ENCODE measurements at regions not wholly inside any gene's neighbourhood (a gene's known extent, or its start where the extent isn't known, plus 50 kb on each side); places are given as distances from the start of the nearest gene placed in this dataset.

DNA sequence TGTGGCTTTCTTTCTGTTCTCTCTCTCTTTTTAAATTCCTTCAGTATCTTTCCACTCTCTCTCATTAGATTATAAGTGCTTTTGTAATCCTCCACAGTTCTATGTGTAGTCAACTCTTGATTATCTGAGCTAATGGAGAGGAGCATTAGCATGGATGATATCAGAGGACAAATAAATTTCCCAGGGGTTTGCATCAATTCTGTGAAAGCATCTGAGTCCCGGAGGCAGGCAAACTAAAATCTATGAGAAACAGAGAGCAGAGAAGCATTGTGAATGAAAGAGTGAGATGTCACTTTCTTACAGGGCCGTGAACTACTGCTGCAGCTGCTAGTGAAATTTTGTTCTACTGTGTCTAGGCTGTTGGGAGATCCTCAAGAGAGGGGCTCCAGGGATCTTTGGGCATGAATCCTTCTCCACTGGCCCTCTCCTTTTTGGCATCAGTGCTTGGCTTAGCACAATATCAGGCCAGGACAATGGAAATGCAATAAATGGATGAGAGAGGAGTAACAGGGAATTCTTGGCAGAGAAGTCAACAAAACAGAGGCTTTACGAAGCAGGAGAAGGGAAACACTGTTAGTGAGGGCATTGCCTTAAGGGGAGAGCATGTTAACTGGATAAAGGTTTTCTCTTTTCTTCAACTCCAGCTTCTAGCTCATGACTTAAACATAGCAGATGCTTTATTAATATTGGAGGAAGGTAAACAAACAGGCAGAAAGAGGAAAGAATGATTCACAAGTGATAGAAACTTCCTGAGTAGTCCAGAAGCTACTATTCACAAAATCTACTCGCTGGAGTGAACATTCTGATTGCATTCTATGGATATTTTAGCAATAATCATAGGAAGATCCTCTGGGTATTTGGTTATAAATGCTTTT lies 847.0 kb upstream of the MAP3K7 start:
- DNase-seq, result no peak

DNA sequence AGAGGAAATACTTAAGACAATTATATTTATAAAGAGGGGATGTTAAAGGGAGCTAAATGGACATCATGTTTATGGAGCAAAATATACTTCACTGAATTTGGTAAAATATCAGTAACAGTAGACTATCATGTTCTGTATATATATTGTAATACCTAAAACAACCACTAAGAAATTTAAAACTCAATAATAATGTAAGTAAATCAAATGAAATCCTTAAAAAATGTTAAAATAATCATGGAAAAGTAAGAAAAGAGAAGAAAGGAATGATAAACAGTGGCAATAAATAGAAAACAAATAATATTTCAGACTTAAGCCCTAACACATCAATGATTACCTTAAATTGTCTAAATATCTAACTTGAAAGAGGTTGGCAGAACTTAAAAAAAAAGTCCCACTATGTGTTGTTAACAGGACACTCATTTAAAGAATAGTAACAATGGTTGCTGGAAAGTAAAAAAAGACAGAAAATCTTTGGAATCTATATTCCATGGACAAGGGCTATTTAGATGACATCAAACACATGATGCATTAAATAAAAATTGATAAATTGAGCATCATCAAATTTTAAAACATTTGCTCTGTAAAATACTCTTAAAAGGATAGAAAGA lies 842.2 kb upstream of the MAP3K7 start:
- no peak for DNase-seq

DNA sequence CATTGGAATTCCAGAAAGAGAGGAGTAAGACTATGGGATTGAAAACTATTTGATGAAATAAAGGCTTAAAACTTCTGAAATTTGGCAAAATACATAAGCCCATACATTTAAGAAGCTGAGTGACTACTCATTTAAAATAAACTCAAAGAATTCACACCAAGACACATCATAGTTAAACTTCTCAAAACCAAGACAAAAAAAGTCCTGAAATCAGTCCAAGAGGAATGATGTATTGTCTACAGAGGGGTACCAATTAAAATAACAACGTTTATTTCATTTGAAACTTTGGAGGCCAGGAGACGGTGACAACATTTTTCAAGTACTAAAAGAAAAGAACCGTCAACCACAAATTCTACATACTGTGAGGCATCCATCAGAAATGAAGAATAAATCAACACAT lies 841.4 kb upstream of the MAP3K7 start:
- no peak for DNase-seq

DNA sequence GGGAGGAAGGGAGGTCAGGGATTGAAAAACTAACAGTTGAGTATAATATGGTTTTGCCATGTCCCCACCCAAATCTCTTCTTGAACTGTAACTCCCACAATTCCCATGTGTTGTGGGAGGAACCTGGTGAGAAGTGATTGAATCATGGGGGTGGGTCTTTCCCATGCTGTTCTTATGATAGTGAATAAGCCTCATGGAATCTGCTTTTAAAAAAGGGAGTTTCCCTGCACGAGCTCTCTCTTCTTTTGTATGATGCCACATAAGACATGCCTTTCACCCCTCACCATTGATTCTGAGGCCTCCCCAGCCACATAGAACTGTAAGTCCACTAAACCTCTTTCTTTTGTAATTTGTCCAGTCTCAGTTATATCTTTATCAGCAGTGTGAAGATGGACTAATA lies 833.4 kb upstream of the MAP3K7 start:
- DNase-seq, result no peak

DNA sequence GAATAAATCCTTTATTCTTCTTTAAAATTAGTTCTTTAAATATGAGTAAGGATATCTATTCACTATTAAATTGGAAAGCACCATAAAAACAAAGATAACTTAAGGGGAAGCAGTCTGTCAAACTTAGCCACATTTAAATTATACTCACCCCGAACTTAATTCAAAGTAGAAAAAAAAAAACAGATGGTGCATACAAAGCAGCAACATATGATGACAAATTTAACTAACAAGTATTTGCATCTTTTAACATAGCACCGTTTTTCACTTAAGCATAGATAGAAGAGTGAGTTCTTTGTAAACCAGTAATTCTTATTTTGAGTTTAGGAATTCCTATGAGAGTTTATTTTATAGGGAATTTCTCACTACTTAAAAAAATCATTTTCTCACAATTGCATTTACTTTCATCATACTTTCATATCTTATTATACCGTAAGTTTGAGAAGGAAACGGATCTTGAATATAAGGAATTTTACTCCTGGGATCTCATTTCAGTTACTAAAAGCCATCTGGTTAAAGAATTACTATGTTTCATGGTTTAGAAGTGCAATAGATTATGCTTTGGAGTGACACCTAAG lies 828.2 kb upstream of the MAP3K7 start:
- no peak for DNase-seq

DNA sequence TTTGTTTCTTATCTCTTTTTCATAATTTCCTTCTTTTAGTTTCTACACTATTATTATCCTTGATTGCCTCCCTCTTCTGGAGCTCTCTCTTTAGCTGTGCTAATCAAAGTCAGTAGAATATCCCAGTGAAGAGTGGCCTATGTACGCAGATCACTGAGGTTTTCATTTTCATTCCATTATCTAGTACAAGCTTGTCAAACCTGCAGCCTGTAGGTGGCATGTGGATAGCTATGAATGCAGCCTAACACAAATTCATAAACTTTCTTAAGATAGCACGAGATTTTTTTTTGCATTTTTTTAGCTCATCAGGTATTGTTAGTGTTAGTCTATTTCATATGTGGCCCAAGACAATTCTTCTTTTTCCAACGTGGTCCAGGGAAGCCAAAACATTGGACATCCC lies 825.7 kb upstream of the MAP3K7 start:
- DNase-seq, result no peak

DNA sequence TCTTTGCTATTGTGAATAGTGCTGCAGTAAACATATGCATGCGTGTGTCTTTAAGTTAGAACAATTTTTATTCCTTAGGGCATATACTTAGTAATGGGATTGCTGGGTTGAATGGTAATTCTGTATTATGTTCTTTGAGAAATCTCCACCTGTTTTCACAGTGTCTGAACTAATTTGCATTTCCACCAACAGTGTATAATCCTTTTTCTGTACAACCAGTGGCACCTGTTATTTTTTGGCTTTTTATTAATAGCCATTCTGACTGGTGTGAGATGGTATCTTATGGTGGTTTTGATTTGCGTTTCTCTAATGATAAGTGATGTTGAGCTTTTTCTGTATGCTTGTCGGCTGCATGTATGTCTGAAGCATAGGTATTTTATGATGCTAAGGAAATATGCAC lies 820.8 kb upstream of the MAP3K7 start:
- no peak for DNase-seq

DNA sequence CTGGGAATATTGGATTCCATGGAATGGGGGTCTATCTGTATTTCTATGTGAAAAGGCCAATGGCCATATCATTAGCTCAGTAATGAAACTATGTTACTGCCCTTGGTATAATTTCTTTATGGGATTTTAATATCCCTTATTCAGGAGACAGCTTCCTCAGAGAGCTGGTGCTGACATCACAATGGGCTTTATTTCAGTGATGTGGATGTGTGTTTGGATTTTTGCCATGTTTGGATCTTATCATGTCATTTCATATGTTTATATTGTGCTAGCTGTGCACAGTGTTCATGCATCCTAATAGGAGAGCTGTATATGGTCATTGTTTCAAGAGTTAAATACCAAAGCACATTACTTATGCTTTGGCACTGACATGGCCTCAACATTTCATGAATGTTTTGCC lies 806.1 kb upstream of the MAP3K7 start:
- DNase-seq, result no peak

DNA sequence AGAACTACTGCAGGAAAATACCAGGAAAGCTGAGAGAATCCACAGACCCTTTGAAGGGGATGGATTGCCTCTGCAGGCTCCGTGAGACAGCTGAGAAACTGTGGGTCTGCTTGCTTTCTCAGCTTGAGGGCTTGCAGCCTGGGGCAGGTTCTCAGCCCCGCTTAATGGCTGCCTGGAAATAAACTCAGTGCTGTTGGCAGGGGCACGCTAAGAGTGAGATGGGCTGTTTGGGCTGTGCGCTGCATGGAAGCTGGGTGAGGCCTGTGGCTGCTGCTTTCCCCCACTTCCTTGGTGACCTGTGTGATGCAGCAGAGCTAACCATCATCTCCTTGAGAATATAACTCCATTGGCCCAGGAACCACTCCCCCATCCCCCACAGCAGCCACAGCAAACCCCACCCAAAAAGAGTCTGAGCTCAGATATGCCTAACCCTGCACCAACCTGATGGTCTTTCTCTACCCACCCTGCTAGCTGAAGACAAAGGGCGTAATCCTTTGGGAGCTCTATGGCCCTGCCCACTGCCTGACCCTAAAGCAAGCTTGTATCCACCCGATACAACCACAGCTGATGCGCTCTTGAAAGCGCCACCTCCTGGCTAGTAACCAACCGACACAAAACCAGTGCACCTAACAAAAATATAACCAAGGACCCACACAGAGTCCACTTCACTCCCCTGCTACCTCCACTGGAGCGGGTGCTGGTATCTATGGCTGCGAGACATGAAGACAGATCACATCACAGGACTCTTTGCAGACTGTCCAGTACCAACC lies 800.6 kb upstream of the MAP3K7 start:
- DNase-seq, result no peak

DNA sequence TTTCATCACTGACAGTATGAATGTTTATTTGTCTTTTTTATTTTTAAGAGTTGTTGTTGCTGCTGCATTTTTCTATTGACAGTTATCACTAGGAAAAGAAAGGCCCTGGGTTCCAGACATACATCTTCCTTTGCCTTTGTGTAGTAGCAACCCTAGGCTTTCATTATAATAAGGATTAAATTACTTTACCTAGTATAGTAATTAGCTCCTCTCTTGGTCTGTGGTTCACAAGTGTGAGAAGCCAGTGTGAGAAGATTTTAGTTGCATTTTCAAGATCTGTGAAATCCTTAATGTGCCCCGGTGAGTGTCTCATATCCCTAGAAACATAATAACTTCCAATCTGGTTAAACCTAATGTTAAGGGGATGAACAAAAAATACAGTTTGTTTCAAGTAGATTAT lies 799.3 kb upstream of the MAP3K7 start:
- DNase-seq, result no peak

DNA sequence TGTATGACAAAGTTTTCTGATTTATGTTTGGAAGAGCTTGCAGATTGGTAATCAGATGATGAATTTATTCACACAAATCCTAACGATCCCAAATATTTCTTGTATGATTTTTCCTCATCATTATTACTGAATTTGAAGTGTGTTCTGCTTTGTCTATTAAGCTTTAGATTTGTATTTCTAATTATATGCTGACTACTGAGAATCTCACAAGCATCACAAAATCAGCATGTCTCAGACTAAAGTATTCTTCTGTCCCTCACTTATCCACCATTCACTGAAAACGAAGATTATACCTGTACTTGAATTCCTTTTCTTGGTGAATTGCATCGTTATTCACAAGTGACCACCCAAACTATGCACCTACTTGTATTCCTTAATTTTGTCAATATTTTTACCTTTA lies 796.3 kb upstream of the MAP3K7 start:
- no peak for DNase-seq

DNA sequence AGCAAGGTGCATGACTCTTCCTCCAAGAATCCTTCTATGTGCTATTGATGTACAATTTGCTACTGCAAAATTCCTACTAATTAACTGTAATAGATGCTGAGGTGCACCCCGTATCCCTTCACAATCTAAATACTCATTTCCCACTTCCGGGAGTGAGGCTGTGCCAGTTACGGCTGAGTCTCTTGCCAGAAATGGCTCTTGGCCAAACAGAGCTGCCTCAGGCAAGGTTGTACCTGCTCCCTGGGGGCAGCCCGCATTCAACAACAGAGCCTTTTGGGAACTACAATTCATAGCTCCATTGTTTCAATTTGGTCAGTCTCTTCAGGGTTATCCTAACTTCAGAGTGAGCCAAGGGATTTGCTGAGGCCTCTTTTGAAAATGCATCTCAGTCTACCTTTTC lies 789.8 kb upstream of the MAP3K7 start:
- DNase-seq, result no peak

DNA sequence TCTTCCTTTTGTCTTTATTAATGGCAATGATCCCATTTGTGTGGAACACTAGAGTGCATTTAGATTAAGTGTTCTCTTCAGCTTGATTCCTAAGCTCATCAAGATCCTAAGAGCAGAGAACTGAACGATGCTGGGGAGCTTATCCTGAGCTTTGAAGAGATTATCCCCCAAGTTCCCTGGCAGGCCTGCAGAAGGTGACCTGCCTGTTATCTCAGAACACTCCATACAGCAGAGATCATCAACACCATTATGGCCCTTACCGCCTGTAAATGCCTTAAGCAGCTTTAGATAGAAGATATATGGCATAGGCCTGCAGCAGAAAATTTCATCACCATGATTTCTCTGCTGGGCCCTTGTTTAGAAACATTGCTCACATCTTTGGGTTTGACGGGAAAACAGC lies 779.9 kb upstream of the MAP3K7 start:
- DNase-seq, result no peak

DNA sequence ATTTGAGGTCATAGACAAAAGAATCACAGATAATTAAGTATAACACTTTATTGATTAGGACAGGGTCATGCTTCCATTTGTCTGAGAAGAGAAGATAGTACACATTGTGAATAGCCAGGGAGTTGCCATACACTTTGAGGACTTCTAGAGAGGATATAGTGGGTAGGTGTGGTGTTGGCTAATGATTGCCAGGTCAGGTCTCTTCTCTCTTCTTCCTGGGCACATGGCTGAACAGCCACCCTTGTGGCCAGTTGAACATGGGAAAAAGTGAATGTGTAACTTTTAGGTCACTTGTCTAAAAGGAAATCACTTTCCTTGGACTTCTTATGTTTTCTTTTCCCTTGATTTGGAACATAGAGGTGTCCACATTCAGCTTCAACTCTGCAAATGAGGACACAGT lies 772.1 kb upstream of the MAP3K7 start:
- no peak for DNase-seq

DNA sequence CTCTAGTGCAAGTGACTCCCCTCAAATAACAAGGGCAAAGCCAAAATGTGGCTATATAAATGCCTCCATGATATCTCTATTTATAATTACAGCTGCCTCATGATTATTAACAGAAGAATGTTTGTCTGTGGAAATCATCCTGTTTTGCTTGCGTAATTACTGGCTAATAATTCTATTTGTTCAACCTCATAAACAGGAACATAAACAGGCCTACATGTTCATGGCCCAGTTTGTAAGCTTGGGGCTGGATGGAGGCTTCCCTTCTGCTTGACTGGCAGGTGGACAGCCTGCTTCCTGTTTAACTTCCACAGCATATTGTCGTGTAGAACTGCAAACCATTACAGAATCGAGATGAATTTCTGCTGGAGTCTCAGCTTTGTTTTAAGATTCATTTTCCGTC lies 766.0 kb upstream of the MAP3K7 start:
- no peak for DNase-seq

DNA sequence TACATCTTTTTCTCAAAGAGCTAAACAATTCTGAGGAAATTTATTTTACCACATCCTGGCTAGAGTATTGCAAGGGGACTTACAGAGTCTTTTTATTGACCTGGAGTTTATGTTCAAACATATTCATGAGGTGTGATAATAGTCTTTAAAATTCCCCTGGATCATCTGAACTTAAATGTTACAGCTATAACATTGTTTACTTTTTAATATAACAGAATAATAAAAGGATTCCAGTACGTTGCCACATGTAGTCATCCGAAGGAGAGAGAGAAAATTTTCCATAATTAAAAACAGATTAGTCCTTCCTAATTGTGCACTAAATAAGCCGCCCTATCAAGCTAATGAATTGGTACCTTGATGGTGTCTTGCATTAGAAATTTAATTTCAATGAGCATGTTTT lies 765.4 kb upstream of the MAP3K7 start:
- DNase-seq, result no peak

DNA sequence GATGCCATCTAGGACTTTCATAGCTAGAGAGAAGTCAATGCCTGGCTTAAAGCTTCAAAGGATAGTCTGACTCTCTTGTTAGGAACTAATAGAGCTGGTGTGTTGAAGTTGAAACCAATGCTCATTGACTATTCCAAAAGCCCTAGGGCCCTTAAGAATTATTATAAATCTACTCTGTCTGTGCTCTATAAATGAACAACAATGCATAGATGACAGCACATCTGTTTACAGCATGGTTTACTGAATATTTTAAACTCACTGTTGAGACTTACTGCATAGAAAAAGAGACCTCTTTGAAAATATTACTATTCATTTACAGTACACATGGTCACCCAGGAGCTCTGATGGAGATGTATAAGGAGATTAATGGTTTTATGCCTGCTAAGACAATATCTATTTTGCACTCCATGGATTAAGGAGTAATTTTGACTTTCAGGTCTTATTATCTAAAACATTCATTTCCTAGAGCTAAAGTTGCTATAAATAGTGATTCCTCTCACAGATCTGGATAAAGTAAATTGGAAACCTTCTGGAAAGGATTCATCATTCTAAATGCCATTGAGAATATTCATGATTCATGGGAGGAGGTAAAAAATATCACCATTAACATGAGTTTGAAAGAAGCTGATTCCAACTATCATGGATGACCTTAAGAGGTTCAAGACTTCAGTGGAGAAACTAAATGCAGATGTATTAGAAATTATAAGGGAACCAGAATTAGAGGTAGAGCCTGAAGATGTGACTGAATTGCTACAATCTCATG lies 763.5 kb upstream of the MAP3K7 start:
- DNase-seq, result no peak

DNA sequence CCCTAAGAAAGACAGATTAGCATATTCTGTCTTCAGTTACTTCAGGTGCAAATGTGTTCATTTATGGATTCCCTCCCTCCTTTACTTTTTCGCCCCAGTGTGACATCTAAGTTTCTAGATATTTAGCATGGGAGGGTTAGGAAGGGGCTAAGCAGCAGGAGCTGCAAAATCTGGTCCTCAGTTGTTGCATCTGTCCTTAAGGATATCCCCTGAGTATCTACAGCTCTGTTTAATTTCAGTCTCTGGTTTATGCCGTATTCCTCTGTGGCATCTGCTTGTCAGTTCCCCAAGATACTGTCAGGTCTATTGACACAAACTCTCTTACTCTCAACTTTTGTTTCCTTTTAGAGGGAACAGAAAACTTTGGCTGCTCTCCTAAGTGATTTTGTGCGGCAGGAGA lies 754.6 kb upstream of the MAP3K7 start:
- no peak for DNase-seq

DNA sequence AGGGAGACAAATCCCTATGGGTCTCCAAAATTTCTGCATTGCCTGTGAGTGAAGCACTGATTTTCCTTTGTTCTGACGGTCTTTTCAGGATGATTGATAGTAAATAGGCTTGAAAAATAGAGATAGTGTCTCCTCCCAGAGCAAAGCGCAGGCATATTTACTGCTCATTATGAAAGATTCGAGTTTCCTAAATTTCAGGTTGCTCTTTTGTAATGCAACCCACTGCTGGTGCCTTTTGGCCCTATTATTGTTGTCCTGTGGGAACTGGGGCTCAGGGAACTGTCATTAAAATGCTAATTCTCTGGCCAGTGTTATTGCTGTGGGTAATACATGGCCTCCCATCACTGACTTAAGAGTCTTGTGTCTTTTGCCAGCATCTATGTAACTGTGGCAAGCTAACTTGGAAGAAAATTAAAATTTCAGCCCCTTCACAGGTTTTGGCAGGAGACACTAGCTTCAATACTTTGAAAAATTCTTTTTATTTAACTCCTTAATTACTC lies 754.1 kb upstream of the MAP3K7 start:
- no peak for DNase-seq

DNA sequence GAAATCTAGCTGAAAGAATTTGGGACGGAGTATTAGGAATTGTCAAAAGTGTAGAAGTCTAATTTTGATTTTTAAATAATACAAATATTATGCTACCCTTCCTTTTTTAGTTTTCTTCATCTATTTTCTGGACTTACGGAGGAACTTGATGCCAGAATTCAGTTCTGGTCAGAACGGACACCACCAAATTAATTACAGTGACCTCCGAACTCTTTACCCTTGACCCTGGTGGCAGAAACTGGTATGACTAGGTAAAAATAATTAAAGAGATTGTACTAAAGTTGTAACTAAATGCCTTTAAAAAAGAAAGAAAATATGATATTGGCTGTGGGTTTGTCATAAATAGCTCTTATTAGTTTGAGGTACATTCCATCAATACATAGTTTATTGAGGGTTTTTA lies 751.1 kb upstream of the MAP3K7 start:
- DNase-seq, result no peak

DNA sequence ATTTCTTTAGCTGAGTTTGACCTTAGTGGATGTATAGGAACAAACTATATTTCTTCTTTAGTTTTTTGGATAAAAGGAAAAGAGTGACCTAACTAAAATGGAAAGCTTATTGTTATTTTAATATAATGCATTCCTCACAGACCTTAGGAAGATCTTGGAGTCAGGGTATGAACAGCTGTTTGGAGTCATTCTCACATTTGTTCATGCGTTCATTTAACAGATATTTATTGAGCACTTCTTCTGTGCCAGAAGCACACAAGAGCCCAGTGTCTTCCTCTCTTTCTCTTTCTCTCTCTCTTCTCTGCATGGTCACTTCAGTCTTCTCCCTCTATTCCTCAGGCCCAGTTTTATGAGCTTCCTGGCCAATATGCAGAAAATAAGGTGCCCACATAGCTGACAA lies 744.0 kb upstream of the MAP3K7 start:
- DNase-seq, result no peak

DNA sequence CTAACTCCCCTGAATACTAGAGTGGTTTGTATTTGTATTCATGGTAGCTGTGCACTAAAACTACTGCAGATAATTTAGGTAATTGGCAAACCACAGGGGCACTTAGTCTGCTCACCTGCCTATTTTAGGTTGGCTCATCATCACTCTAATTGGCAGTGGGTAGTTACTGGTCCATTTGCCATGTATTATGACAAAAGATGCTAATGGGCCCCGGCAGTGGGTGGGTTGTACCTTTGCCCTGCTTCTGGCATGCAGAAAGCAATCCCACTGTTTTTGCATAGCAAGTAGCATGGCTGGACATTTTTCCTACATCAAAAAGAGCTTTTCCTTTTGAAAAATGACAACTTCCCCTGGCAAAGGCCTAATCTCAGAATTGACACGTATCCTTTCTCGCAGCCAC lies 741.4 kb upstream of the MAP3K7 start:
- no peak for DNase-seq

DNA sequence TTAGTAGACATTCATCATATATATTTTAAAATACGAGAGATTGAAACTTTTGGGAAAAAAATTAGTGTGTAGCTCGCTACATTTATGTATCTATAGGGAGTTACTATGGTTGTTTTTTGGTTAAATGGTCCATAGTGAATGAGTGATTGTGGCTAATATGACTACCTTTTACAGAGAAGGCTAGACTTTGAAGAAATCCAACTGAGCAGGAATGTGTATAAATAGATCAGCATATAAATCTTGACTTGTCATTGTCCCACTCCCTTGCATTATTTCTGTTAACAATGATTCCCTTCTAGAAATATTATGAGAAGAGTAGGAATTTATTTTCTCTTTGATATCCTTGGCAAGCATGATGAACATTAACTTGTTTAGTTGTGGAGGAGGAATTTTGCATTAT lies 737.8 kb upstream of the MAP3K7 start:
- DNase-seq, result no peak

All from hematopoietic multipotent progenitor cell treated with erythropoietin and hydrocortisone succinate and interleukin-3 and kit ligand, for 6 days (in vitro differentiated cells).